Umbilical cord (tissue), 1 donor: ENCODE measurements at regions not wholly inside any gene's neighbourhood (a gene's known extent, or its start where the extent isn't known, plus 50 kb on each side); places are given as distances from the start of the nearest gene placed in this dataset.
"Not testable (repeated sequence)": the region's sequence is repeated elsewhere in the genome, so short reads cannot be mapped to it uniquely, and the experiment has no call there.

ENCODE experiments used
- DNase-seq: peaks from one replicate; pipeline ENCODE4 v3.0.0-alpha.2; 2015; ENCODE audit warnings: low spot score

- peak; percentile 87 for DNase-seq
These were observed 154.5 kb downstream of the ZFP36L2 start for GRCh38 chr2:43071599-43072550.

- DNase-seq: no peak
These were observed 155.5 kb downstream of the ZFP36L2 start for GRCh38 chr2:43070676-43071502.

- DNase-seq: no peak
These were observed 156.4 kb downstream of the ZFP36L2 start for GRCh38 chr2:43070030-43070429.

GRCh38 chr2:43068631-43069517, 157.5 kb downstream of the ZFP36L2 start:
- no peak for DNase-seq

- DNase-seq: no peak
These were observed 158.3 kb downstream of the ZFP36L2 start for GRCh38 chr2:43068041-43068533.

- DNase-seq: no peak
These were observed 159.0 kb downstream of the ZFP36L2 start for GRCh38 chr2:43067254-43068040.

- DNase-seq: not testable (repeated sequence)
These were observed 159.7 kb downstream of the ZFP36L2 start for GRCh38 chr2:43066541-43067253.

GRCh38 chr2:43065871-43066270, 160.5 kb downstream of the ZFP36L2 start:
- DNase-seq: no peak

- DNase-seq: no peak
These were observed 161.4 kb downstream of the ZFP36L2 start for GRCh38 chr2:43065036-43065435.

- DNase-seq: not testable (repeated sequence)
These were observed 163.3 kb downstream of the ZFP36L2 start for GRCh38 chr2:43063096-43063495.

GRCh38 chr2:43062058-43062457, 164.3 kb downstream of the ZFP36L2 start:
- no peak for DNase-seq

- no peak for DNase-seq
These were observed 165.9 kb downstream of the ZFP36L2 start for GRCh38 chr2:43060390-43061016.

- DNase-seq: peak; percentile 98
These were observed 167.1 kb downstream of the ZFP36L2 start for GRCh38 chr2:43059183-43059897.

GRCh38 chr2:43058726-43059110, 167.7 kb downstream of the ZFP36L2 start:
- DNase-seq: no peak

GRCh38 chr2:43057742-43058725, 168.4 kb downstream of the ZFP36L2 start:
- no peak for DNase-seq

- DNase-seq: no peak
These were observed 169.2 kb downstream of the ZFP36L2 start for GRCh38 chr2:43057026-43057741.

- no peak for DNase-seq
These were observed 170.4 kb downstream of the ZFP36L2 start for GRCh38 chr2:43055985-43056384.
